GM18499 (cell line): ENCODE measurements at regions not wholly inside any gene's neighbourhood (a gene's known extent, or its start where the extent isn't known, plus 50 kb on each side); places are given as distances from the start of the nearest gene placed in this dataset.

ENCODE experiments used
- ATAC-seq: cut with Tn5 transposase; IDR thresholded peaks from one replicate; pipeline ENCODE4 v1.9.1; 2021; ENCODE audit warnings: moderate number of reproducible peaks; ENCODE audit not compliant: insufficient read depth, unreplicated experiment

DNA sequence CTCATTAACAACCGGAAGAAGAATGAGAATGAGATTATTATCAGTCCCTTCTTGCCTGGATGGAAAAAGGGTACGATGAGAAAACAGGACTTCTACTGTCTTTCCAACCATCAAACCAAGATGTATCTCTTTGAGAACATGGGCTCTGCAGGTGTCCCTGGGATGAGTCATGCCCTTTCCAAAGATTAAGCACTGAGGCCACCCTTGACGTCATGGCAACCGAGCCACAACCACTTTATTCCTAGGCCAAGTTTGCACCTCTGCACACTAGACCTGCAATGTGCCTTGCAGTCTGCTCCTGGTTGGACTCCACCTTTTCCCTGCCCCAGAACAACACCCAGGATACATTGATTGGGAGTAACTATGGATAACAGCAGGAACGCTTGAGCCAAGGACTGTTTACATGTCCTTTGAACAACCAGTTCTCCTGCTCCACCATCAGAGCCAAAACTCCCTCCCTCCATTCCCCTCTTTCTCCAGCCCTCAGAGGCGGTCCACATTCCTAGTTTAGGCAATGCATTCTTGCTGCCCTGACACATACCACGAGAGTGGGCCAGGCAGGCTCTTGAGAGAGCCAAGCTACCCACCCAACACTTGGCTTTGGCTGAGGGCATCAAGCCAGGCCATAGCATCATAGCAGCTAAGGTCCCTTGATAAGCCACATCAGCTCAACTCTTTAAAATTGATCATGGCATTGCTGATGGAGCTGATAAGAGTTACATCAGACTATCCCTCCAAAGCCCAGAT, 310.7 kb downstream of the TNS1 start:
- no peak for ATAC-seq

DNA sequence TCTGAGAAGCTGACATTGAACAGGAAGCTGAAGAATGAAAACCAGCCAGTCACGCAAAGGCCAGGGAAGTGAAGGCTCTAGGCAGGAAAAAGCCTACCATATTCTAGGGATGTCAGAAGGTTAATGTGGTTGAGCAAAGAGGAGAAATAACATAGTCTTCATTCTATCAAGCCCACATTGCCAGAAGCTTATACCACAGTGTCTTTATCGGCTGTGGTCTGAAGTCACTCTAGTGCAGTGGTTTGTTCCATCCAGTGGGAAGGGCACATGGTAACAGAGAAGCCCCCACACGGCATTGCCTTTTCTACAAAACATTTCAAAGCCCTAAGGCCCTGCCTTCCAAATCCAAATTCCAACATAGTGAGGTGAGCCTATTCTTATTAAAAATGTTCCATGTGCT, 311.3 kb downstream of the TNS1 start:
- ATAC-seq: no peak

- no peak for ATAC-seq
Measured at GRCh38 chr2:217689053-217689452, 313.7 kb downstream of the TNS1 start.

GRCh38 chr2:217688494-217688893, 314.3 kb downstream of the TNS1 start:
- no peak for ATAC-seq

DNA sequence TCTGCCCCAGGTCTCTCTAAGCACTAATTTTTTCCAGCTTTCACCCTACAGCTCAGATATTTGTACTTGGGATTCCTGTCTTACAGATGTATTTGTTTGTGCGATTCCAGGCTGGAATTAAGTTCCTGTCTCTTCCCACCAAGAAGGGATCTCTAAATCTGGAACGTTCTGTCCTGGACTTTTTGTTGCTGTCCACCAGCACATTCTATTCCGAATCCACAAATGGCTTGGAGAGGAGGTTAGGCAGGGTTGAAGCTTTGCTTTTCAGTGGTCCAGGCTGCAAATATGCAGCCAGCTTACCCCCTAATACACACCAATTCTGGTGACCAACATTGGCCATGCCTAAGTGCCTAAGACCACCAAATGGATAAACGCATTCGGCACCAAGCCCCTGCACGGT, 315.0 kb downstream of the TNS1 start:
- ATAC-seq: no peak

- no peak for ATAC-seq
Measured at GRCh38 chr2:217685255-217685605, 317.6 kb downstream of the TNS1 start.

DNA sequence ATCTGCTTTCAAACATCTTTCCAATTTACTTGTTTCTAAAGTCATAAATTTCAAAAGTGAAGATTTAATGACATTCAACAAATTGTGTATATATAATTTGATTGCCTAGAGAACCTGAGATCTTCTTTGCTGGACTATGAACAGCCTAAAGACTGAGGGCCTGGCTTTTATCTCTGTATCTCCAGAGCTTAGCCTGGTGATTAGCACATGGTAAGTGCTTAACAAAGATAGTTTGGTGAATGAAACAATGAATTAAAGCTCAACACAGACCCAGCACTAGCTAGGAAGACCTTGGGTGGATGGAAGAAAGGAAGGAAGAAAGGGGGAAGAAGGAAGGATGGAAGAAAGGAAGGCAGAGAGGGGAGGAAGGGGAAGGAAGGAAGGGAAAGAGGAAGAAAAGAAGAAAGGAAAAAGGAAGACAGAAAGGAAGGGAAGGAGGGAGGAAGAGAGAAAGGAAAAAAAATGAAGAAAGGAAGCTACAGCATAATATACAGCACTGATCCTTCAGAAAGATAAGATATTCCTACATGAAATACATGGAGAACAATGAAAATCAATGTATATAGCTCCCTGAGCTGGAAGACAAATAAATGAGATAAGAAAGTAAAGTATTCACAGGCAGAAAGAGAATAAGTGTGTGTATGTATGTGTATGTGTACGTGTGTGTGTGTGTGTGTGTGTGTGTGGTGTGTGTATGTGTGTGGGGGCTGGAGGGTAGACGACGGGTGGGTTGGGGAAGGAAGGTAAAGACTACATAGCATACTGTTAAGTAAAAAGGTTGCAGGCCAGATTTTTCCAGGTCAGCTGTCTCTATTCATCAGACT, 318.2 kb downstream of the TNS1 start:
- no peak for ATAC-seq

GRCh38 chr2:217683106-217683870, 319.5 kb downstream of the TNS1 start:
- ATAC-seq: no peak

DNA sequence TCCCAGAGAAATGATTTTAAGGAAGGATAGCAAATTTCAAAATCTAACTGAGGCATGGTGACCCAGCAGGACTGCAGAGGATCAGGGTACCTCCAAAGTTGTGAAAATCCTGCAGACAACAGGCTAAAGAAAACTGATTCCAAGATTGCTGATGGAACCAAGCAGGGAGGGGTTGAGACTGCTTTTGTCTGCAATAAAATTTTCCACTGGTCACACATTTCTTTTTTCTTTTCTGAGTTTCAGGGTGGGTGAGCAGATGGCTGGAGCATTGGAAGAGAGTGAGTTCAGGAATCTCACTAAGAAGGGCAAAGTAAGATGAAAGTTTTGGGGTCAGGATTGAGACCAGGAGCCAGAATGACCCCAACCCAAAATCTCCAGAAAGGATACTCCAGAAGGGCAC, 321.0 kb downstream of the TNS1 start:
- ATAC-seq: no peak

- no peak for ATAC-seq
Measured at GRCh38 chr2:217680381-217680780, 322.4 kb downstream of the TNS1 start.

DNA sequence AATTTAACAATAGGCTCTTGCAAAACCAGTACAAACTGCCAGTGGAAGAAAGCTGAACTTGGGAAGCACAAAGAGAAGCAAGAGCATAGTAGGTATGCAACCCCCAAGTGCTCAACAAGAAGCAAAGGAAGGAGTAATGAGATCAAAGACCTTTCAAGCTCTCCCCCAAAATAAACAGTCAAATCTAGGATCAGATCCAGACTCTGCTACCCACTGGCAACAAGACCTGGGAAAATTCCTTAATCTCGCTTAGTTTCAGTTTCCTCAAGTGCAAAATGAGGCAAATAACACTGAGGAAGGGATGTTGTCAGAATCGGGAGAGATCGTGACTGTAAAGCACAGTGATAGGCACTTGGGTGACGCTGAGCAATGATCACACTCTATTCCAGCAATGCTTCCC, 329.2 kb downstream of the TNS1 start:
- no peak for ATAC-seq

DNA sequence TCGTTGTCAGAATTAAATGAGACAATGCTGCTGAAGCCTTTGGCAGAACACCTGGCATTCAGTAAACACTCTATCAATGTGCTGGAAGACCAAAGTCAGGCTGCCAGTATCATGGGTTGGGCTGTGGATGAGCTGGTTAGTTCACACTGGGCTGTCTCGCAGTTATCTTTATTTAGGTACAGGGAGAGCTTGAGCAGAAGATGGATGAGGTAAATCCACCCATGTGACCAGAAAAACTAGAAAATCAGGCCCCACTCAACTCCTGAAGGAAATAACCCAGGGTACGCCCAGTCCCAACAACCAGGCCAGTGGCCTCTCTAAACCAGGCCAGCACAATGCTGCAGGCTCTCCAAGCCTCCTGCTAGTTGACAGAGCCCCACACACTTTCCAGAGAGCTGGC, 330.3 kb downstream of the TNS1 start:
- no peak for ATAC-seq

DNA sequence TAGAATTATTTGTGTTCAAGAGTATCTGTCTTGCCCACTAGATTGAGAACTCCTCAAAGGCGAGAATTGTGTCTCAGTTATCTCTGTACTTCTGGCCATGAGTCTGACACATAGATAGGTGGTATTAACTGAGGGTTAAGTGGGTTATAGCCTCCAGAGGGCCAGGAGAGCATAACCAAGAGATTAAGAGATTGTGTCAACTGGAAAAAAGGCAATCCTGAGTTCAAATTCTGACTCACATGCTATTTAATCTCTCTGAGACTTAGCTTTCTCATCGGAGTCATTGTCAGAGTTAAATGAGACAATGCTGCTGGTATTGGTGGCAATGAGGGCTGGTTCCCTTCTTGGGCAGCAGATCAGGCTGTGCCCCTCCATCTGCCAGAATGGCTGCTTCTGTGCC, 330.9 kb downstream of the TNS1 start:
- no peak for ATAC-seq

DNA sequence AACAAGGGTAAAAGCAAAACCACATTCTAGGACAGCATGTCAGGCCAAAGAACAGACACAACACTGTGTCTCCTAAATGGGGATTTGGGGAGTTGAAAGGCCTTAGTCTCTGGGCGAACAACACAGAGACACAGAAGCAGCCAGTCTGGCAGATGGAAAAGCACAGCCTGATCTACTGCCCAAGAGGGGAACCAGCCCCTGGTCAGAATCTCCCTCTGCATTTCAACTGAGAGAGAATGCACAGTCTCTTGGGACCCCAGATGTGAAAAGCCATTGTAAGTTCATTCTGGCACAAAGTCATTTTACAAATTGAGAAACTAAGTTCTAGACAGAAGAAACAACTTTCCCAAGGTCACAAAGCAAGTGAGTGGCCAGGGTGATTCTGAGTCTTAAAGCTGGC, 331.7 kb downstream of the TNS1 start:
- no peak for ATAC-seq

DNA sequence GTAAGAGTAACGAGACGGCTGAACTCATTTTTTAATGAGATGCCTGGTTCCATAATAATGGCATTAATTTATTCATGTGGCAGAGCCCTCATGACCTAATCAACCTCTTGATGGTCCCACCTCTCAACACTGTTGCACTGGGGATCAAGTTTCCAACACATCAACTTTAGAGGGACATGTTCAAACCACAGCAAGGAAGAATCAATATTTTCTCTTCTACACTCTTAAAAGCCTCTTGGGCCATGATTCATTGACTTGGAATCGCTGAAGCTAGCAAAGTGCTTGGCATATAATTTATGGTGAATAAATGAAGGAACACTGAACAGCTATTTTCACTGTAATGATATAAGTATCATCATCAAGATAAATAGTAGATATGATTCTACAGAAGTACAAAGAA, 333.0 kb downstream of the TNS1 start:
- no peak for ATAC-seq

DNA sequence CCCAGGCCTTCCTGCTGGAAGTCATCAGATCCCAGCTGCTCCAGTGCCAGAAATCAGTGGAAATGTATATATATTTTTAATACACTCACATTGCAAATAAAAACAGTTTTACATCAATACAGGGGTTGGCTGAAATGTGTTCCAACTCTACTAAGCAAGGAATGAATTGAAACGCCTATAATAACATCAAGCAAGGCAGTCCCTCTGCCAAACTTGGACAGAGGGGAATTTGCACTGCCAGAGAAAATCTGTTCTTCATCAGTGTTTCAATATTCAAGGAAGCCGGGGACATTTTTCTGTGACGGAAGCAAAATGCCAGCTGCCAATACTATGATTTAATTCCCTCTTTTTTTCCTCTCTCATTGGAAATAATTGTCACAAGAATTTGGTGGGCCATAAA, 335.3 kb downstream of the TNS1 start:
- ATAC-seq: no peak

- ATAC-seq: no peak
Measured at GRCh38 chr2:217667035-217667434, 335.8 kb downstream of the TNS1 start.

- ATAC-seq: no peak
Measured at GRCh38 chr2:217666338-217666737, 336.5 kb downstream of the TNS1 start.

DNA sequence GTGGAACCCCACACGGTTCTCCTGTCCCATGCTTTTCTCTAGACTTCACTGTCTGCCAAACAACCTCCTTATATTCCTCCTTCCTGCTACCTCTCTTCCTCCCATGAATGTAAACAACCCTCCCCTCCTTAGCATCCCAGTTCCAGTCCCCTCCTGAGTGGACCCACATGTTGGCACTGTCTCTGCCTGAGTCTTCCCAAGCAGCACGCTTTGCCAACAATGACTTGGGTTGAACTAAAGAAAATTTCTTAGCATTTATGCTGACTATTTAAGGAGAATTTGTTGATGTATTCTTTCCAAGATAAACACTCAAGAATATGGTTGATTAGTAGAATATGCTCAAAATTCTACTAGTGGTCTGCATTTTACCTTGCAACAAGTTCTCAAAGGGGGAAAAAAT, 338.0 kb downstream of the TNS1 start:
- ATAC-seq: no peak

GRCh38 chr2:217662984-217663602, 339.7 kb downstream of the TNS1 start:
- no peak for ATAC-seq

DNA sequence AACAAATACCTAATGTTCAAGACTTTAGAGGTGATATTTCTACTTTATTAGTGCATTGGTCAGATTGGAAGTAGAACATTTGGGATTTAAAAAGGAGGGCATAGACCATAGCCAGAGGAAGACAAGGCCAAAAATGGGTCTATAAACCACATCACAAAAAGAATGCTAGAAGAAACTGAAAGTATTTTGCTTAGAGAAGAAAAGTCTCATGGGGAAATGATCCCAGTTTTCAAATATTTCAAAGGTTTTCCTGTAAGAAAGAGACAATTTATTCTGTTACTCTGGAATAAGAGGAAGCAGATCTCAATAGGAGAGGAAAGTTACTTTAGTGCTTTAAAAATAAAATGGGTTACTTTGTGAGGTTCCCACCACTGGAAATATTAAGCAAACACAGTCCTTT, 341.4 kb downstream of the TNS1 start:
- no peak for ATAC-seq
